ENCODE measurements at regions not wholly inside any gene's neighbourhood (a gene's known extent, or its start where the extent isn't known, plus 50 kb on each side); places are given as distances from the start of the nearest gene placed in this dataset.
"Not testable (repeated sequence)": the region's sequence is repeated elsewhere in the genome, so short reads cannot be mapped to it uniquely, and the experiment has no call there.

DNA sequence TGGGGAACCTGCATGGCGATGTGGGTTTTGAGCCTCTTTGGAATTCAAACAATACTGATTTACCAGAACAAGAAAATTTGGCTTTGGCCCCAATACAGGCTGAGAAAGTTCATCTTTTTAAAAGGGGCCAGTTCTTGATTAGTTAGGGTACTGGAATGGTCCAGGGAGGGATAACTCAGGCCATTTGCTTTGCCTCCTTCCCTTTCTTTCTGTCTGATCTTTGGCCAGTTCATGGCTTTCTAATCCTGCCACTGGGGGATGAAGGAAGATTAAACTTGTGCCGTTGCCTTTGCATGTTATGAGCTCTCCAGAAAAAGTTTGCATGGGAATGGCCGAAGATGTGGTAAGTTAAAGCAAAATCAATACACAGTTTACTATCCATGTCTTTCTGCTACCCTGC lies 78.4 kb downstream of the ADAMTS15 start:
- Mint-ChIP-seq H3K27me3 (ENCODE audit: low read depth) (peaks cover 2% of the 10 kb centered on the region), H3K36me3 (ENCODE audit: low read depth) (no peaks in the 10 kb centered on the region), H3K4me1 (ENCODE audit: low read depth) (no peaks in the 10 kb centered on the region), H3K27ac (no peak overlapping the region), H3K4me3 (no peak overlapping the region), H3K9me3 (ENCODE audit: insufficient read depth) (no peaks in the 10 kb centered on the region)
- ChIA-PET POLR2A (no interaction called here), CTCF (no interaction called here)
- DNase-seq (no peak), ATAC-seq (no peak)

DNA sequence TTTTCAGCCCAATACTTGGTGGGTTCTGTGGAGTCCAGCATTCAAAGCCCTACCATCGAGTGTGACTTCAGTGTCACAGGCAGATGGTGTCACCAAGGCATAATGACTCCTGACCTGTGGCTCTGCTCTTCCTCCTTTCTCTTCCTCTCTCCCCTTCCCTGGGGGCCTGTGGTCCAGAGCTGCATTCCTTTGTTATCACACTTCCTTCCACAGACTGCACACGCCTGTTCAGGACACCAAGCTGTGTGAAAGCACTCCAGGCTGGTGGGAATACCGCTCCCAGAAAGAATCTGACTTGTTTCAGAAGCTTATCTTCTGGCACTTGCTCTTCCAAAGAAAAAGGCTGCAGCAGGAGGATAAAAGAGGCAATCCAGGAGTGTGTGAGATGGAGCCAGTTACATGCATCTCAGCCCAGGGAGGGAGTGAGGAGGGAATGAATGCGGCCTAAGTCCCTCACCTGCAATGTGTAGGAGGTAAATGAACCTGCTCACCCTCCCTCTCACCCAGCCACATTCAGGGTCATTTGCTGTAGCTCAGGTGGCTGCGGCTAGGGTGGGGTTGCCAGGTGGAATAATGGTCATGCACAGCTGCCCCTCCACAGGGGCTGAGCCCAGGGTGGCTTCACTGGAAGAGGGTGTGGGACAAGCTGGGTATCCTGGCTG lies 79.3 kb downstream of the ADAMTS15 start:
- ChIA-PET POLR2A (no interaction called here), CTCF (no interaction called here)
- no peak for DNase-seq
- Mint-ChIP-seq H3K27me3 (ENCODE audit: low read depth) (peaks cover 2% of the 10 kb centered on the region), H3K4me3 (no peak overlapping the region), H3K4me1 (ENCODE audit: low read depth) (no peaks in the 10 kb centered on the region), H3K9me3 (ENCODE audit: insufficient read depth) (no peaks in the 10 kb centered on the region), H3K27ac (no peak overlapping the region), H3K36me3 (ENCODE audit: low read depth) (no peaks in the 10 kb centered on the region)
- ATAC-seq: no peak

DNA sequence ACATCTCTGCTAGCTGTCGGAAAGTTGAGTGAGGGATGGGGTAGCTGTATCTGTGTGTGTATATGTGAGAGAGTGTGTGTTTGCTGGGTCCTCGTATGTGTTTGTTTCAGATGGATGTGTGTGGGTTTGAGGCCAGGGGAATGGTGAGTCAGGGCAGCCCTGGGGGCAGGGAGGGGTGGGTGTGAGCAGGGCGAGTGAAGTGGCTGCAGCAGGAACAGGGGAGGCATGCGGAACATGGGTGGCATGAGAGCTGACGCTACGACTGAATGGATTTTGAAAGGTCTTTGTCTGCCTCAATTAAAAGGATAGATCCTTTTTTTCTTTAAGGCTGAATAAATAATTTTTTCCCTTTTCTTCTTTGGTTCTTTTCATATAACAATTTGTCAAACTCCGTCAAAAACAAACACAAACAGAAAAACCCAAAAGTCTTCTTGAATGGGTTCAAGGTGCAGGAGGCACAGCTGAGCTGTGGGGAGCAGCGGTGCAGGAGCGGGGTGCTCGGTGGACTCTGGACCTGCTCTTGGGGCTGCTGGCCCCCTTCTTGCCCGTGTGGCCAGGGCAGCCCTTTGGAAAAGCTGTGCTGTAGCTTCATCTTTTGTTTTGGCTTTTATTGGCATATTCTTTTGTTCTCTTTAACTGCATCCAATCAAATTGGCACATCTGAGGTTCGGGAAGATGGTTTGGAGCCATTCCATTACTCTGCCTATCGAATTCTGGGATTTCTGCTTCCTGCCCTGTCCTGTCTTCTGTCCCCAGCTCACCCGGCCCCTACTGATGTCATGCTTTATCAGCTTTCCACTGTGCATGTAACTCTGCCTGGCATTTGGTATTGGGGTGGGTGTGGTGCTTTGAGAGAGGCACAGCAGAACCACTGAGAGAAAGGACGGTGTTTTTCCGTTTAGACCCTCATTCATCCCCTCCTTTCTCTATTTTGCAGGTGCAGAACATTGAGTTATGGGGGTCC lies 80.1 kb downstream of the ADAMTS15 start:
- Mint-ChIP-seq H3K4me3 (no peak overlapping the region), H3K27me3 (ENCODE audit: low read depth) (peaks cover 2% of the 10 kb centered on the region)
- no peak for DNase-seq

DNA sequence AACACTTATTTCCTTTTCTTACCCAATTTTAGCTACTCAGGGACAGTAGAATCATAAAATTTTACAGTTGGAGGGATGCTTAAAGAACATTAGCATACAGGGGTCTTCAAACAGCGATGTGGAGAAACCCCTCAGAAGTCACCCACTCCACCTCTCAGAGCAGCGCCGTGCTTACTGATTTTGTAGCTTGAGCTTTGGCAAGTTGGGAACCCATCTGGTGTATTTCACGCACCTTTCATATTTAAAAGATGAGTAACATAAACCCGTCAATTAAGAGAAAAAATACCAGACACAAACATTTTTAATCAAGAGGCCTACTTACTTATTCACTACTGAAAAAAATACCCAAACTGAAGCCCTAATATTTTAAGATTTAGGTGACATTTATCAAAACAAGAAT lies 80.9 kb downstream of the ADAMTS15 start:
- no peaks in the 10 kb centered on the region for H3K9me3 Mint-ChIP-seq (ENCODE audit: insufficient read depth)
- ATAC-seq: no peak
- no peaks in the 10 kb centered on the region for H3K4me1 Mint-ChIP-seq (ENCODE audit: low read depth)
- H3K27me3 Mint-ChIP-seq (ENCODE audit: low read depth): peaks cover 2% of the 10 kb centered on the region
- ChIA-PET CTCF (no interaction called here), POLR2A (no interaction called here)
- H3K27ac Mint-ChIP-seq: no peak overlapping the region
- DNase-seq: no peak
- no peaks in the 10 kb centered on the region for H3K36me3 Mint-ChIP-seq (ENCODE audit: low read depth)
- H3K4me3 Mint-ChIP-seq: no peak overlapping the region

More for the DNA sequence above, 80.1 kb downstream of the ADAMTS15 start:
- no peaks in the 10 kb centered on the region for H3K4me1 Mint-ChIP-seq (ENCODE audit: low read depth)
- ATAC-seq: no peak
- no peak overlapping the region for H3K27ac Mint-ChIP-seq
- no peaks in the 10 kb centered on the region for H3K36me3 Mint-ChIP-seq (ENCODE audit: low read depth)
- POLR2A ChIA-PET: no interaction called here
- no peaks in the 10 kb centered on the region for H3K9me3 Mint-ChIP-seq (ENCODE audit: insufficient read depth)
- CTCF ChIA-PET: no interaction called here

DNA sequence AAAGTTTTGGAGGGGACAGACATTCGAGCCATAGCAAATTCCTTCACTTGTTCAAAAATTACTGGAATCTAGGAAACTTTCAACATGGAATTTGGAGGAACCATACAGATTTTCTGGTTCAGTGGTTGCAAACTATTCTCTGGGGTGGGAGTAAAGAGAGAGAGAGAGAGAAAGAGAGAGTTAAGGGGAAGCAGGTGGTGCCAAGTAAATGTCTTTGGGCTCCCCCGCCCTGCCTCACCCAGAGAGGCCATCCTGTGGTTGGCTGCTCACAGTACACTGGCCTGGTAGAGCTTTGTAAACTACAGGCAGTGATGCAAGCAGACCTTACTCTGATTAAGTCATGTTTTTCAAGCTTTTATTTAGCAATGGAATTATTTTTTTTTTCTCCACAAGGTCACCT lies 82.6 kb downstream of the ADAMTS15 start:
- Mint-ChIP-seq H3K4me3 (no peak overlapping the region), H3K4me1 (ENCODE audit: low read depth) (no peaks in the 10 kb centered on the region), H3K36me3 (ENCODE audit: low read depth) (no peaks in the 10 kb centered on the region), H3K27ac (no peak overlapping the region), H3K9me3 (ENCODE audit: insufficient read depth) (no peaks in the 10 kb centered on the region), H3K27me3 (ENCODE audit: low read depth) (no peaks in the 10 kb centered on the region)
- ChIA-PET CTCF (no interaction called here), POLR2A (no interaction called here)
- DNase-seq (no peak), ATAC-seq (no peak)

DNA sequence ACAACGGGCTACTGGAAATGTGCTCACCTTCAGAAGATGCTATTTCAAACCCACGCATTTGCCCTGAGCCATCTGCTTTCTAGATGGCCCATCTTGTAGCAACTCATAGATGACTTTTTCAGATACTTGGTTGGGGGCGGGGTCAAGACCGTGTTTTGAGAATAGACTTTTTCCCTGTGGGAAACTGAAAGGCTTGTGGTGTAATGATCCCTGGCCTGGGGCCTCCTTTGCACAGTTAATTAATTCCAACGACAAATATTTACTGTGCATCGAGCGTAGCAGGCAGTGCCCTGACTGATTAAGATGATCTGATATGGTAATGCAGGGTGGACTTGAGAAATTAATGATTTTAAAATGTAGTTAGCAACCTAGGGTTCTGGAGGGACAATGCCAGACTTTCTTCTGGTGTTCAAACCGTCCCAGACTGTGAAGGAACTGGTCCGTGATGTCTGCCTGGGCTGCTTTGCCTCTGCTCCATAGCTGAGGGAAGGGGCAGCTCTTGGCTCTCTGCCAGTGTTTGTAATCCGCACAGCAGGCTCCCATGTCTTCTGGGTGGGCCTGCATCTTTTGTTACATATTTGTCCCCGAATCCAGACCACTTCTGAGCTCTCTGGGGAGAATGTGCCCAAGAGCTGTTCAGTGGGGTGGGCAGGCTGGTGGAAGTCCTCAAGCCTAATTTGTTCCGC lies 84.8 kb downstream of the ADAMTS15 start:
- Mint-ChIP-seq H3K27ac (no peak overlapping the region), H3K4me3 (no peak overlapping the region), H3K9me3 (ENCODE audit: insufficient read depth) (no peaks in the 10 kb centered on the region), H3K27me3 (ENCODE audit: low read depth) (peaks cover 10% of the 10 kb centered on the region), H3K36me3 (ENCODE audit: low read depth) (no peaks in the 10 kb centered on the region), H3K4me1 (ENCODE audit: low read depth) (no peaks in the 10 kb centered on the region)
- ChIA-PET POLR2A (no interaction called here), CTCF (no interaction called here)
- no peak for ATAC-seq
- DNase-seq: no peak

DNA sequence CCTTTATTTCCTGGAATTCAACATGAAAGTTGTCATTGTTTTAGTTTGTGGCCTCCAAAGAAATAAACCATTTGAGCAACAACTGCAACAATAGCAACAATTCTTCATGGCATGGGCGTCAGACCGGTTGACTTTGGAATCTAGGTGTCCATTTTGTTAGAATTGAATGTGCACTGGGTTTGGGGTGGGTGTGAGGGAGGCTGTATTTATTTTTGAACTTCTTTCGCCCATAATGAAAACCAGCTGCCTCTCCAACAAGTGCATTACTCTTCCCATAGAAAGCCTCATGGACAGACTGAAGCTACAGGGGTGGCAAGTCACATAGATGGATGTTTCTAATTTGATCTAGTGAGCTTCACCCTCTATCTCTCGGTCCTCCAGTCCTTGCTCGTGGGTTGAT lies 85.4 kb downstream of the ADAMTS15 start:
- Mint-ChIP-seq H3K36me3 (ENCODE audit: low read depth) (no peaks in the 10 kb centered on the region), H3K4me3 (no peak overlapping the region), H3K4me1 (ENCODE audit: low read depth) (no peaks in the 10 kb centered on the region), H3K27ac (no peak overlapping the region), H3K27me3 (ENCODE audit: low read depth) (peaks cover 10% of the 10 kb centered on the region), H3K9me3 (ENCODE audit: insufficient read depth) (no peaks in the 10 kb centered on the region)
- POLR2A ChIA-PET: no interaction called here
- CTCF ChIA-PET: no interaction called here
- DNase-seq (no peak), ATAC-seq (no peak)

DNA sequence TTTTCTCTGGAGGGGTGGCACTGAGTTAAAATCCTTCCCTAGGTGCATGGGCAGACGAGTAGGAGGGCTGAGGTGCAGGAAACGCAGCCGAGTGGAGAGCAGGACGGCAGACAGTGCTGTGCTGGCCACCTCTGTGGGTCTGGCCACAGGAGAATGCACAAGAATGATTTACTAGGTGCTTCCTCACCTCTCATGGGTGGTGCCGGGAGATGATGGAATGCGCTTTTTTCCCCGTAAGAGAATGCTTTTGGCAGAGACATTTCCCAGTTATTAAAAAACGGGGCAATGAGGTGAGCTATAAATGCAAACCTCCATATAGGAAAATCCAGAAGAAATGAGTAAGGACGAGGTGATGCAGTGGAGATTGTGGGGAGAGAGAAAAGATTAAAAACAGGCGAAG lies 86.1 kb downstream of the ADAMTS15 start:
- Mint-ChIP-seq H3K27me3 (ENCODE audit: low read depth) (peaks cover 15% of the 10 kb centered on the region), H3K4me1 (ENCODE audit: low read depth) (no peaks in the 10 kb centered on the region), H3K4me3 (no peak overlapping the region), H3K36me3 (ENCODE audit: low read depth) (no peaks in the 10 kb centered on the region), H3K9me3 (ENCODE audit: insufficient read depth) (no peaks in the 10 kb centered on the region), H3K27ac (no peak overlapping the region)
- DNase-seq (no peak), ATAC-seq (no peak)
- POLR2A ChIA-PET: no interaction called here
- CTCF ChIA-PET: no interaction called here

DNA sequence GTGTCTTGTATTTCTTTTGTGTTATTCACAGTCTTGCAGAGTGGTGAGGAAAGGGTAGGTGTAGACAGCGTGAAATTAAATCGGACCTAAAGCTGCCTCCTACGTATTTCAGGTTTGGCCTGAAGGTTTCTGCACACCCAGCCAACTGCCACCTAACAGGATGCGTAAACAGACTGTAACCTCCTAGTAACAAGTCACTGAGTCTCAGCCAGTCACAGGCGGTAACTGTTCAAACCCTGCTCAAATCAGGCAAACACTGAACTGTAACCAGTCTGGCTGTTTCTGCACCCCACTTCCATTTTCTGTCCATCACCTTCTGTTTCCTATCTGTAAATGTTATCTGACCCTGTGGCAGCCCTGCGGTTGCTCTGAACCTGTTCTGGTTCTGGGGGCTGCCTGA lies 87.1 kb downstream of the ADAMTS15 start:
- Mint-ChIP-seq H3K36me3 (ENCODE audit: low read depth) (no peaks in the 10 kb centered on the region), H3K27ac (no peak overlapping the region), H3K4me3 (no peak overlapping the region), H3K9me3 (ENCODE audit: insufficient read depth) (no peaks in the 10 kb centered on the region), H3K4me1 (ENCODE audit: low read depth) (no peaks in the 10 kb centered on the region), H3K27me3 (ENCODE audit: low read depth) (peaks cover 21% of the 10 kb centered on the region)
- ATAC-seq (no peak), DNase-seq (no peak)
- ChIA-PET CTCF (no interaction called here), POLR2A (no interaction called here)

DNA sequence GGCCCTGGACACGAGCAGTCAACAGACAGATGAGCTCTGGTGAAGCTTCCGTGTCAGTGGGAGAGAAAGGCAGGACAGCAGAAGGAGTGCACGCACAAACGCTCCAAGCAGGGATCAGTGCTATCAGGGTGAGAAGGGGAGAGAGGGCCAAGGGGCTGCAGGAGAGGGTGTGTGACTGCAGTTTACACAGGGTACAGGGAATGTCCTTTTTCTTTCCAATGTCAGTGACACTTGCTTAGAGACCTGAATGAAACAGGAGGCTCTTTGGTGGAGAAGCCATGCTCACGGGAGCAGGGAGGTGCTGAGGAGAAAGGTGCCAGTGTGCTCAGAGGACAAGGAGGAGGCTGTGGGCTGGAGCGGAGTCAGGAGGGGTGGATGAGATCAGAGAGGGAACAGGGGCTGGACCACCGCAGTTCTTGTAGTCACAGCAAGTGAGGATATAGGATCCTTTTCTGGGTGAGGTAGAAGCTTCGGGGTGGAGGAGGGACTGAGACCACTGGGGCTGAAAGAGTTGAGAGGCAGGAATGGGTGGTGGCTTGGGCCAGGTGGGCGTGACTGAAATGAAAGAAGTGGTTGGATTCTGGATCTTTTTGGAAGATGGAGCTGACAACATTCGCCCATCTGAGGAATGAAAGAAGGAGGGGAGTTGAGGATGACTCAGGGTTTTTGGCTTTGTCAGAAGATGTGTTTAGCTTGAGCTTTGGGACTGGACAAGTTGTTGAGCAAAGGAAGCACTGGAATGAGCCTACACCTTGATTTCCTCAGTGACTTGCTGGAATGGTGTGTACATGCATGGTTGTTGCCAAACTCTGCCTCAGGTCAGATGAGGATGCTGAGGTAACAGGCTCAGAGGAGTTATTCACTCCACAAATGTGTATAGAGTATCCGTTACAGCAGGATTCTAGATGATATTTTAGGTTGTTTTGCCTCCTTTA lies 87.9 kb downstream of the ADAMTS15 start:
- H3K36me3 Mint-ChIP-seq (ENCODE audit: low read depth): no peaks in the 10 kb centered on the region

DNA sequence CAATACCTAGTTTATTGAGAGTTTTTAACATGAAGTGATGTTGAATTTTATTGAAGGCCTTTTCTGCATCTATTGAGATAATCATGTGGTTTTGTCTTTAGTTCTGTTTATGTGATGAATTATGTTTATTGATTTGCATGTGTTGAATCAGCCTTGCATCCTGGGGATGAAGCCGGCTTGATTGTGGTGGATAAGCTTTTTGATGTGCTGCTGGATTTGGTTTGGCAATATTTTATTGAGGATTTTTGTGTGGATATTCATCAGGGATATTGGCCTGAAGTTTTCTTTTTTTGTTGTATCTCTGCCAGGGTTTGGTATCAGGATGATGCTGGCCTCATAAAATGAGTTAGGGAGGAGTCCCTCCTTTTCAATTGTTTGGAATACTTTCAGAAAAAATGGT lies 91.2 kb downstream of the ADAMTS15 start:
- H3K9me3 Mint-ChIP-seq (ENCODE audit: insufficient read depth); DNase-seq; POLR2A ChIA-PET; H3K27ac Mint-ChIP-seq; H3K36me3 Mint-ChIP-seq (ENCODE audit: low read depth); ATAC-seq; H3K4me3 Mint-ChIP-seq; H3K4me1 Mint-ChIP-seq (ENCODE audit: low read depth); CTCF ChIA-PET: not testable (repeated sequence)
- H3K27me3 Mint-ChIP-seq (ENCODE audit: low read depth): peaks cover 25% of the 10 kb centered on the region

More for the DNA sequence above, 87.9 kb downstream of the ADAMTS15 start:
- no peaks in the 10 kb centered on the region for H3K9me3 Mint-ChIP-seq (ENCODE audit: insufficient read depth)
- H3K27ac Mint-ChIP-seq: no peak overlapping the region
- H3K4me3 Mint-ChIP-seq: no peak overlapping the region
- peaks cover 21% of the 10 kb centered on the region for H3K27me3 Mint-ChIP-seq (ENCODE audit: low read depth)
- H3K4me1 Mint-ChIP-seq (ENCODE audit: low read depth): no peaks in the 10 kb centered on the region
- ChIA-PET CTCF (no interaction called here), POLR2A (no interaction called here)
- no peak for DNase-seq
- ATAC-seq: no peak

All from activated CD8-positive, alpha-beta T cell treated with anti-CD3 and anti-CD28 coated beads, Interleukin-2, amount 10 ng/mL, durations not matched to agents 7 days and 5 days (primary cell).